ENCODE measurements at regions not wholly inside any gene's neighbourhood (a gene's known extent, or its start where the extent isn't known, plus 50 kb on each side); places are given as distances from the start of the nearest gene placed in this dataset.

- TF ChIP-seq POLR2A (IDR thresholded peaks at IDR 0.05) (no peak), CTCF (IDR thresholded peaks at IDR 0.05) (no peak)
These were observed 76.6 kb upstream of the PRLR start for GRCh38 chr5:35306716-35307365.

All from esophagus squamous epithelium (tissue), 4 donors.